ENCODE measurements at regions not wholly inside any gene's neighbourhood (a gene's known extent, or its start where the extent isn't known, plus 50 kb on each side); places are given as distances from the start of the nearest gene placed in this dataset.

- TF ChIP-seq POLR2A (IDR thresholded peaks at IDR 0.05) = no peak
- TF ChIP-seq POLR2AphosphoS5 (IDR thresholded peaks at IDR 0.05; ENCODE audit: insufficient read depth in 1 of 2, low read depth in 1 of 2) = no peak
- TF ChIP-seq, protein P1, sequence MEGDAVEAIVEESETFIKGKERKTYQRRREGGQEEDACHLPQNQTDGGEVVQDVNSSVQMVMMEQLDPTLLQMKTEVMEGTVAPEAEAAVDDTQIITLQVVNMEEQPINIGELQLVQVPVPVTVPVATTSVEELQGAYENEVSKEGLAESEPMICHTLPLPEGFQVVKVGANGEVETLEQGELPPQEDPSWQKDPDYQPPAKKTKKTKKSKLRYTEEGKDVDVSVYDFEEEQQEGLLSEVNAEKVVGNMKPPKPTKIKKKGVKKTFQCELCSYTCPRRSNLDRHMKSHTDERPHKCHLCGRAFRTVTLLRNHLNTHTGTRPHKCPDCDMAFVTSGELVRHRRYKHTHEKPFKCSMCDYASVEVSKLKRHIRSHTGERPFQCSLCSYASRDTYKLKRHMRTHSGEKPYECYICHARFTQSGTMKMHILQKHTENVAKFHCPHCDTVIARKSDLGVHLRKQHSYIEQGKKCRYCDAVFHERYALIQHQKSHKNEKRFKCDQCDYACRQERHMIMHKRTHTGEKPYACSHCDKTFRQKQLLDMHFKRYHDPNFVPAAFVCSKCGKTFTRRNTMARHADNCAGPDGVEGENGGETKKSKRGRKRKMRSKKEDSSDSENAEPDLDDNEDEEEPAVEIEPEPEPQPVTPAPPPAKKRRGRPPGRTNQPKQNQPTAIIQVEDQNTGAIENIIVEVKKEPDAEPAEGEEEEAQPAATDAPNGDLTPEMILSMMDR (IDR thresholded peaks at IDR 0.05) = no peak
Measured at GRCh38 chr2:120558847-120559246, 176.8 kb upstream of the GLI2 start.

All from vagina (tissue), 2 donors.